ENCODE measurements at regions not wholly inside any gene's neighbourhood (a gene's known extent, or its start where the extent isn't known, plus 50 kb on each side); places are given as distances from the start of the nearest gene placed in this dataset.

DNA sequence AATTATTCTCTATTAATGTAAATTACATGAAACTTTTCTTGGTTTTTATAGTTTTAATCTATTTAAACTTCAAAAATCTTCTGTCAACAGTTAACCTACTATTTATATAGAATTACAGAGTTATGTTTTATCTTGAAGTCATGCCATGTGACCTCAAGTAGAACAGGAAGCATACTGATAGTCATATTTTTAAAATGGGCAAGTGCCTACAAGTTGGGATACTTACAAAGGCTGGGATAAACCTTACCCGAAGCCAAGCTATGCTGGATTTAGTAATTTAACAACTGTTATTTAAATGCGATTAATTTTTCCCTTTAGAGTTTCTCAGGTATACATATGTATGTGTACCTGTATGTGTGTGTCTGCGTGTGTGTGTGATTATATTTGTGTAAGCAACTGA is 266.9 kb downstream of the RASSF9 start:
- Histone ChIP-seq H3K79me2 (no peaks in the 10 kb centered on the region), H3K27me3 (no peaks in the 10 kb centered on the region), H3K9me3 (ENCODE audit: low read depth) (no peaks in the 10 kb centered on the region), H3K4me1 (ENCODE audit: insufficient read depth) (no peaks in the 10 kb centered on the region), H3K4me2 (no peak overlapping the region), H3K4me3 (no peak overlapping the region), H3K27ac (no peak overlapping the region), H3K36me3 (replicated peaks; ENCODE audit: insufficient read depth, low read depth) (no peaks in the 10 kb centered on the region), H3K9me2 (replicated peaks; ENCODE audit: insufficient read depth) (no peaks in the 10 kb centered on the region), H2AFZ (no peak overlapping the region), H4K20me1 (ENCODE audit: insufficient read depth, poor library complexity, severe bottlenecking) (no peaks in the 10 kb centered on the region)
- TF ChIP-seq EZH2 (IDR thresholded peaks at IDR 0.05; ENCODE audit: borderline replicate concordance) (no peak), EZH2phosphoT487 (IDR thresholded peaks at IDR 0.05; ENCODE audit: low read depth, severe bottlenecking, unreplicated experiment) (no peak)
- TF ChIP-seq, protein P1, sequence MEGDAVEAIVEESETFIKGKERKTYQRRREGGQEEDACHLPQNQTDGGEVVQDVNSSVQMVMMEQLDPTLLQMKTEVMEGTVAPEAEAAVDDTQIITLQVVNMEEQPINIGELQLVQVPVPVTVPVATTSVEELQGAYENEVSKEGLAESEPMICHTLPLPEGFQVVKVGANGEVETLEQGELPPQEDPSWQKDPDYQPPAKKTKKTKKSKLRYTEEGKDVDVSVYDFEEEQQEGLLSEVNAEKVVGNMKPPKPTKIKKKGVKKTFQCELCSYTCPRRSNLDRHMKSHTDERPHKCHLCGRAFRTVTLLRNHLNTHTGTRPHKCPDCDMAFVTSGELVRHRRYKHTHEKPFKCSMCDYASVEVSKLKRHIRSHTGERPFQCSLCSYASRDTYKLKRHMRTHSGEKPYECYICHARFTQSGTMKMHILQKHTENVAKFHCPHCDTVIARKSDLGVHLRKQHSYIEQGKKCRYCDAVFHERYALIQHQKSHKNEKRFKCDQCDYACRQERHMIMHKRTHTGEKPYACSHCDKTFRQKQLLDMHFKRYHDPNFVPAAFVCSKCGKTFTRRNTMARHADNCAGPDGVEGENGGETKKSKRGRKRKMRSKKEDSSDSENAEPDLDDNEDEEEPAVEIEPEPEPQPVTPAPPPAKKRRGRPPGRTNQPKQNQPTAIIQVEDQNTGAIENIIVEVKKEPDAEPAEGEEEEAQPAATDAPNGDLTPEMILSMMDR (IDR thresholded peaks at IDR 0.05; ENCODE audit: poor library complexity): no peak
- no peak for DNase-seq (ENCODE audit: low spot score)
- WGBS (ENCODE audit: low lambda C conversion rate, missing lambda C conversion rate): 92% methylated on average over 3 of the region's 3 CpGs

DNA sequence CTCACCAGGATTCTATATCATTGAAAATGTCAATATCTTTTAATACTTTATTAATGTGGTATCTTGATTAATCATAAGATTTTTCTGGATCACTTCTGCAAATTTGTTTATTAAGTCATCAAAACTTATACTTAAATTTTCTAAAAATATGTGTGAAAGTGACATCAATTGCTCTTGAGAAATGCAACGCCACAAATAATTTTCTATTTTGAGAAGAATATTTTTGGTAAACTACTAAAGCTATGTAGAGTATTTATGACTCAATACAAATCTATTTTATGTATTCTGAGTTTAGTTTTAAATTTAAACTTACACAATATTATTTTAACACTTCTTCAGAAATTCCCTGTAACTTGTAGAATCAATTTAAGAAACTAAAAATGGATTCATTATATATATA is 263.3 kb downstream of the RASSF9 start:
- H3K4me2 ChIP-seq: no peak overlapping the region

DNA sequence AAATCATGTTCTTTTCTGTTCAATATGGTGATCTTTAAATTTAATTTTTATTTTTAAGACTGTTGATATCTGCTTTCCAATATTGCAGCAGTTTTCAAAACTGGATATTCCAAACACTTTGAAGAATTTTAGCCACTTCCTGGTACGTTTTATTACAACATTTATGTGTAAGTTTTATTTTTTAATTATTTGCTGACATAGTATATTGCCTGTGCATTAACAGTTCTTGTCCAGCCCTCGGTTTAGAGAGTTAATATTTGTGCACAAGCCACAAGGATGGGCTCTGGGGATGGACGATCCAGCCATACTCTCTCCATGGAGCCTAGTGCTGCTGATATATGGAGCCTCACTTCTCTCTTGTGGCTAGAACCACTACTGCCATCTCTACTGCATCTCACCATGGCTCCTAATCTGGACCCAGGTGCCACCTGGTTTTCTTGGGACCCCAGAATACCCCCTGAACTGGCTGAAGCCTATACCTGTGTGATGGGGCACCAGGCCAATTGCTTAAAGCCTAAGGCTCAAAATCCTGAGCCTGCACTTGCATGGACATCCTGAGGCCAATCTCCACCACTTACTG is 262.5 kb downstream of the RASSF9 start:
- TF ChIP-seq EZH2 (IDR thresholded peaks at IDR 0.05; ENCODE audit: borderline replicate concordance) (no peak), EZH2phosphoT487 (IDR thresholded peaks at IDR 0.05; ENCODE audit: low read depth, severe bottlenecking, unreplicated experiment) (no peak)
- TF ChIP-seq, protein P1 (IDR thresholded peaks at IDR 0.05; ENCODE audit: poor library complexity): no peak
- no peak for DNase-seq (ENCODE audit: low spot score)
- Histone ChIP-seq H3K9me3 (ENCODE audit: low read depth) (no peaks in the 10 kb centered on the region), H3K27ac (no peak overlapping the region), H3K4me3 (no peak overlapping the region), H4K20me1 (ENCODE audit: insufficient read depth, poor library complexity, severe bottlenecking) (no peaks in the 10 kb centered on the region), H3K36me3 (replicated peaks; ENCODE audit: insufficient read depth, low read depth) (no peaks in the 10 kb centered on the region), H2AFZ (no peak overlapping the region), H3K79me2 (no peaks in the 10 kb centered on the region), H3K9me2 (replicated peaks; ENCODE audit: insufficient read depth) (no peaks in the 10 kb centered on the region), H3K27me3 (no peaks in the 10 kb centered on the region), H3K4me2 (no peak overlapping the region), H3K4me1 (ENCODE audit: insufficient read depth) (no peaks in the 10 kb centered on the region)
- 74% methylated on average over 3 of the region's 3 CpGs for WGBS (ENCODE audit: low lambda C conversion rate, missing lambda C conversion rate)

More for the DNA sequence above, 263.3 kb downstream of the RASSF9 start:
- H3K4me1 ChIP-seq (ENCODE audit: insufficient read depth): no peaks in the 10 kb centered on the region
- H3K9me3 ChIP-seq (ENCODE audit: low read depth): no peaks in the 10 kb centered on the region
- no peaks in the 10 kb centered on the region for H4K20me1 ChIP-seq (ENCODE audit: insufficient read depth, poor library complexity, severe bottlenecking)
- no peaks in the 10 kb centered on the region for H3K27me3 ChIP-seq
- DNase-seq (ENCODE audit: low spot score): no peak
- no peak overlapping the region for H3K27ac ChIP-seq
- WGBS (ENCODE audit: low lambda C conversion rate, missing lambda C conversion rate): 97% methylated on average over 1 of the region's 1 CpG
- no peak overlapping the region for H3K4me3 ChIP-seq
- no peak overlapping the region for H2AFZ ChIP-seq
- TF ChIP-seq EZH2phosphoT487 (IDR thresholded peaks at IDR 0.05; ENCODE audit: low read depth, severe bottlenecking, unreplicated experiment): no peak
- TF ChIP-seq, protein P1 (IDR thresholded peaks at IDR 0.05; ENCODE audit: poor library complexity): no peak
- TF ChIP-seq EZH2 (IDR thresholded peaks at IDR 0.05; ENCODE audit: borderline replicate concordance): no peak
- H3K36me3 ChIP-seq (replicated peaks; ENCODE audit: insufficient read depth, low read depth): no peaks in the 10 kb centered on the region
- no peaks in the 10 kb centered on the region for H3K79me2 ChIP-seq
- H3K9me2 ChIP-seq (replicated peaks; ENCODE audit: insufficient read depth): no peaks in the 10 kb centered on the region
